Stomach smooth muscle (tissue), 2 donors: ENCODE measurements at regions not wholly inside any gene's neighbourhood (a gene's known extent, or its start where the extent isn't known, plus 50 kb on each side); places are given as distances from the start of the nearest gene placed in this dataset.
"Not testable (repeated sequence)": the region's sequence is repeated elsewhere in the genome, so short reads cannot be mapped to it uniquely, and the experiment has no call there.

Source experiments
- H3K27ac ChIP-seq: one replicate; pipeline ENCODE4 v1.7.0; 2013; ENCODE audit warnings: mild to moderate bottlenecking, low read length, inconsistent platforms
- H3K27me3 ChIP-seq, 2 donors: one replicate each; pipeline ENCODE4 v1.7.0; 2013; ENCODE audit warnings: low read length in 2 of 2; ENCODE audit not compliant: insufficient read depth in 2 of 2, control insufficient read depth in 1 of 2
- H3K36me3 ChIP-seq, 2 donors: one replicate each; pipeline ENCODE4 v1.7.0; 2013; ENCODE audit warnings: low read length in 2 of 2; ENCODE audit not compliant: control insufficient read depth in 2 of 2, insufficient read depth in 2 of 2
- H3K4me1 ChIP-seq: one replicate; pipeline ENCODE4 v1.7.0; 2013; ENCODE audit warnings: low read length; ENCODE audit not compliant: control insufficient read depth, insufficient read depth
- H3K4me3 ChIP-seq, 2 donors: one replicate each; pipeline ENCODE4 v1.7.0; 2013; ENCODE audit warnings: low read length in 2 of 2
- H3K9ac ChIP-seq, 2 donors: one replicate each; pipeline ENCODE4 v1.7.0; 2013; ENCODE audit warnings: low read length in 2 of 2, mild to moderate bottlenecking in 1 of 2
- H3K9me3 ChIP-seq, 2 donors: one replicate each; pipeline ENCODE4 v1.7.0; 2013; ENCODE audit warnings: low read length in 2 of 2; ENCODE audit not compliant: control insufficient read depth in 2 of 2
- donor health status: healthy.
- donor health status: Pancreatic carcinoma.

DNA sequence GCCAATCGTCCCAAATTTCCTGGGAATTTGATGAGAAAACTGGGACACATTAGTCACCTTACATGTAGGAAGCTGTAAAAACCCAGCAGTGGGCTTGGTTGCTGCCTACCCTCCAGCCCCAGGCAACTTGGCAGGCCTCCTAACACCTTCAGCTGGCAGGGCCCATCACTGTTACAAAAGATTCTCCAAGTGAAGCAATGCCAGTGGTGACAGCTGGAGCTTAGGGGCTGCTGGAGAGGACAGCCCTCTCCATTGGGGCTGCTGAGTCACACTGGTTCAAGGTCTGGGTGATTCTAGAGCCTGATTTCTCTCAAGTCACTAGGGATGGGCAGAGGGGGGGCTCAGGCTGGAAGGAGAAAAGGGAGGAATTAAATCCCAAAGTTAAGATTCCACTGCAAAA, 180.6 kb downstream of the COPRS start:
- no peaks in the 10 kb centered on the region for H3K4me1 ChIP-seq
- no peak overlapping the region for H3K4me3 ChIP-seq
- H3K9ac ChIP-seq, result no peak overlapping the region
- H3K27me3 ChIP-seq, result peaks cover 0 to 2% of the 10 kb centered on the region in 2 donors
- H3K9me3 ChIP-seq, result no peaks in the 10 kb centered on the region
- no peak overlapping the region for H3K27ac ChIP-seq
- H3K36me3 ChIP-seq, result no peaks in the 10 kb centered on the region

DNA sequence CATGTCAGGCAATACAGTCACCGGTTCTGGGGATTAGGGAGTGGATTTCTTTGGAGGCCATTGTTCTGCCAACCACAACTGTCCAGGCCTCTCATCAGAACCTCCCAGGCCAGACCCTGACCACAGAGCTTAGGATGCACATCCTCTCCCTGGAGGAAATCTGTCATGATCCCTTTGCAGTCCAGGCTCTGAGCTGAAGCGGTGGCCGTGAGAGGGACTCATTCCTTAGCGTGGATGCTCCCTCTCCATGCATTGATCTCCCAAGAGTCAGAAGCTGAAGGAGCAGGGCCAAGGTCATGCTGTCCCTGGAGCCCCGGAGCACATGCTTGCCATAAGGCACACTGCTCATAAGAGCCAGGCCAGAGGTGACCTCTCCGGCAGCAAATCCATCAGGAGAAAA, 181.4 kb downstream of the COPRS start:
- no peaks in the 10 kb centered on the region for H3K36me3 ChIP-seq
- H3K9ac ChIP-seq, result no peak overlapping the region
- H3K4me3 ChIP-seq, result no peak overlapping the region
- no peak overlapping the region for H3K27ac ChIP-seq
- no peaks in the 10 kb centered on the region for H3K9me3 ChIP-seq
- no peaks in the 10 kb centered on the region for H3K4me1 ChIP-seq
- peaks cover 0 to 4% of the 10 kb centered on the region in 2 donors for H3K27me3 ChIP-seq

DNA sequence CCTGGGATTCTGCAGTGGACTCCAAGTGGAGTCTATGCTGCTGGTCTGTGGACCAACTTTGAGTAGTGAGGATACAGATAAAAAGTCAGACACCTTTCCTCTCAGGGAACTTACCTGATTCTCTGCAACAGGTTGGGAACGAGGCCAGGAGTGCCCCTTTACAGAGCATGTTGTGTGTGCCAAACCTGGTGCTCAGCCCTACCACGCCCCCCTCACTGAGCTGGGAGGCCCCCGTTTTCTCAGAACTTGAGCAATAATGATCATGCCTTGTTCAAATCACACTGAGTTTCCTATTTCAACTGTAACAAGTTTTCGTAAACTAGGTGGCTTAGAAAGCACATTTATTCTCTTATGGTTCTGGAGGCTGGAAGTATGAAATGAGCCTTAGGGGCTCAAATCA, 182.0 kb downstream of the COPRS start:
- no peak overlapping the region for H3K4me3 ChIP-seq
- no peak overlapping the region for H3K9ac ChIP-seq
- H3K4me1 ChIP-seq, result peaks cover 4% of the 10 kb centered on the region
- peaks cover 0 to 4% of the 10 kb centered on the region in 2 donors for H3K27me3 ChIP-seq
- no peaks in the 10 kb centered on the region for H3K36me3 ChIP-seq
- no peak overlapping the region for H3K27ac ChIP-seq
- no peaks in the 10 kb centered on the region for H3K9me3 ChIP-seq

DNA sequence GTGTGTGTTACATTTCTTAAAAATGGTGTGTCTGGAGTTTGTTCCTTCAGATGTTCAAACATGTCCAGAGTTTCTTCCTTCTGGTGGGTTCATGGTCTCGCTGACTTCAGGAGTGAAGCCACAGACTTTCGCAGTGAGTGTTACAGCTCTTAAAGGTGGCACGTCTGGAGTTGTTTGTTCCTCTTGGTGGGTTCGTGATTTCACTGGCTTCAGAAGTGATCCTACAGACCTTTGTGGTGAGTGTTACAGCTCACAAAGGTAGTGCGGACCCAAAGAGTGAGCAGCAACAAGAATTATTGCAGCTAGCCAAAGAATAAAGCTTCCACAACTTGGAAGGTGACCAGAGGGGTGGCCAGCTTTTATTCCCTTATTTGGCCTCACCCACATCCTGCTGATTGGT, 183.7 kb downstream of the COPRS start:
- not testable (repeated sequence) for H3K27me3 ChIP-seq, H3K4me3 ChIP-seq, H3K9ac ChIP-seq, H3K27ac ChIP-seq, H3K4me1 ChIP-seq, H3K9me3 ChIP-seq, H3K36me3 ChIP-seq

DNA sequence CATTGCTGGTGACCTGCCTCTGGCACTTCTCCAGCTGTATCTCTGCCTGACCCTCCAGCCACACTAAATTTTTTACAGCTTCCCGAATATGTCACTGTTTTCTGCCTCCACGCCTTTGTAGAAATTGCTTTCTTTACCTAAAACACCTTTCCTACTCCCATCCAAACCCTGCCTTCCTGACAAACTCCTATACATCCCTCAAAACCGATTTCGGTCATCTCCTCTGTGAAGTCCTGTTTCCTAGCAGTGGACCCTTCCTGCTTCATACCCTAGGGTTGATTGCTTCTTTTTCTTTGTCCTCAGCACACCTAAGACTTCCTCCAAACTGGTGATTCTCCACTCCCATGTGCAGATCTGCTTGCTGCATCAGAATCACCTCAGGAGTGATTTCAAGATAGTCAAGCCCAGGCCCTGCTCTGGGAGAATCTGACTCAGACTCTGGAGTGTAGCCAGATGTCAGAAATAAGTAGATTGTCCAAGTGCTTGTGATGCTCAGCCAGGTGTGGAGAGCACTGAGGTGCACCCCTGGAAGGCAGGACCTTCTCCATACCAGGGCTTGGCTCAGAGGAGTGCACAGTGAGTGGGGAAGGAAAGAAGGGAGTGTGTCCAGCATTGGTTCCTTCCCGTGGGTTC, 184.2 kb downstream of the COPRS start:
- Histone ChIP-seq H3K27me3 (peaks cover 0 to 4% of the 10 kb centered on the region in 2 donors), H3K4me1 (peaks cover 4% of the 10 kb centered on the region), H3K27ac (no peak overlapping the region), H3K36me3 (no peaks in the 10 kb centered on the region), H3K9me3 (no peaks in the 10 kb centered on the region), H3K4me3 (no peak overlapping the region), H3K9ac (no peak overlapping the region)

DNA sequence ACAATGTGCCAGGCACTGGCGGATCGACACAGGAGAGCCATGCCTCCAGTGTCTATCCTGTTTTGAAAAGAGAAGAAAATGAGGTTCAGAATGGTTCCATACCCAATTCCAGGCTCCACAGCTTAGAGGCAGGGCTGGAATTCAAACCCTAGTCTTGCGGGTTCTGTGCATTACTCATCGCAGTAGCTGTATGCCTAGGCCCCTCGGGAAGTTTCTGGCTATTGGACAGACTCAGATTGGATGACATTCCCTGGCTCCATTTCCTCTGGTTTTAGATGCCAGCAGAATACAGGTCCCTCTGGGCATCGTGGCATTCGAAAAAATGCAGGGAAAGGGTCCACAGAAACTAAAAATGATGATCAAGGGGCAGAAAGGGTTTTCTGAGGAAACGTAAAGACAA, 184.7 kb downstream of the COPRS start:
- Histone ChIP-seq H3K9me3 (no peaks in the 10 kb centered on the region), H3K9ac (no peak overlapping the region), H3K27ac (no peak overlapping the region), H3K4me3 (no peak overlapping the region), H3K36me3 (no peaks in the 10 kb centered on the region), H3K4me1 (peaks cover 4% of the 10 kb centered on the region), H3K27me3 (peaks cover 0 to 4% of the 10 kb centered on the region in 2 donors)

DNA sequence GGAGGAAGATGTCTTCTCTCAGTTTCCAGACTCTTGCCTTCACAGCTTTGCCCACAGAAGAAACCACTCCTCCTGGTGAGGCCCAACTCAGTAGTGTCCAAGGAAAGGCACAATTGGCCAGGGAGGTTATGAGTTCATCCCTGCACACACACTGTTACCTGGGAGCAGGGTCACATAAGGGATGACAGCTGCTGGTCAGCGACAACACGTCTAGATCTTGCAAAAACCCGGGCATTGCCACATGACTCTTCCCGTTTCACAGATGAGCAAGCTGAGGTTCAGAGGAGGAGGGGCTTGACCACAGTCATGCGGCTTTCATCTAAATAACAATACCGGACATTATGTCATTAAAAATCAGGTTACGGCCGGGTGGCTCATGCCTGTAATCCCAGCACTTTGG, 186.0 kb downstream of the COPRS start:
- Histone ChIP-seq H3K9me3 (no peaks in the 10 kb centered on the region), H3K27ac (no peak overlapping the region), H3K4me1 (peaks cover 4% of the 10 kb centered on the region), H3K4me3 (no peak overlapping the region), H3K9ac (no peak overlapping the region), H3K36me3 (no peaks in the 10 kb centered on the region), H3K27me3 (peaks cover 0 to 2% of the 10 kb centered on the region in 2 donors)

DNA sequence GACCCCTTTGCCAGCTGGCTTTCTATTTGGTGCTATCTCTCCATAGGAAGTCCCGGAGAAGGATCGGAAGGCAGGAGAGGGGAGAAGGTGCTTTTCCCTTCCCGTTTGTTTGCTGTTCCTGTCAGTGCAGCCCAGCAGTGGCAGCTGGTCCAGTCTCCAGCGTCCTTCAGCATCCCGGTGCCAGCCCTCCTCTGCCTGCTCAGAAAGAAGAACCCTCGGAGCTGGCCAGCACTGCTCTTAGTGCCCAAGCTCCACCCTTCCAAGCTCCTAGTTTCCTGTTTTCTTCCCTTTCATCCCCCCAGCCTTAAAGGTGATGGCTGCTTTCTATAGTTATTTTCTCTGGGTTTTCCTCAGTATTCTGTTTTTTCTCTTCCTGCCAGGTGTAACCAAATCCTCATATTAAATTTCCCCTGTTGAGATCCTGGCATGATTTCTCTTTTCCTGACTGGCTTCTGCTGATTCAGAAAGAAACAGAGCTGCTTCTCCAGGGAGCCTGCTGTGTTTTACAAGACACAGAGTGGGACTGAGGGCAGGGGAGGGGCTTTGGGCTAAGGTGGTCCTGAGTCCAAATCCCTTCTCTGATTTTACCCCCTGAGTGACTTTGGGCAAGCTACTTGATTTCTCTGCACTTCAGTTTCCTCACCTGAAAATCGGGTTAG, 186.8 kb downstream of the COPRS start:
- no peaks in the 10 kb centered on the region for H3K9me3 ChIP-seq

DNA sequence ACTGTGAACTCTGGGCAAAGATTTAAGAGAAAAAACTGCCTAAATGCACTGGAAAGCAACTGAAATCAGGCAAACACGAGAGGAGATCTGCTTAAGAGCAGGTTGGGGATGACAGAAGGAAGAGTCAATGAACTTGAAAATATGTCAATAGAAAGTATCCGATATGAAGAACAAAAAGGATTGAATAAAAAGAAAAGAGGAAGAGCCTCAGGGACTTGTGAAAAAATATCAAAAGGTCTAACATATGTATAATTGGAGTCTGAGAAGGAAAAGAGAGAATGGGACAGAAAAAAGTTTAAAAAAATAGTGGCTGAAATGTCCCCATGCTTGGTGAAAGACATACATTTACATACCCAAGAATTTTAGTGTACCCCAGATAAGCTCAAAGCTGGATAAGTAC, 195.5 kb downstream of the COPRS start:
- H3K36me3 ChIP-seq, result no peaks in the 10 kb centered on the region
- no peak overlapping the region for H3K9ac ChIP-seq
- no peak overlapping the region for H3K4me3 ChIP-seq
- no peak overlapping the region for H3K27ac ChIP-seq
- H3K4me1 ChIP-seq, result peaks cover 4% of the 10 kb centered on the region
- H3K27me3 ChIP-seq, result no peaks in the 10 kb centered on the region
- H3K9me3 ChIP-seq, result peaks cover 10 to 11% of the 10 kb centered on the region in 2 donors

More for the DNA sequence above, 186.8 kb downstream of the COPRS start:
- no peak overlapping the region for H3K4me3 ChIP-seq
- peaks cover 4% of the 10 kb centered on the region for H3K4me1 ChIP-seq
- no peak overlapping the region for H3K9ac ChIP-seq
- peaks cover 0 to 2% of the 10 kb centered on the region in 2 donors for H3K27me3 ChIP-seq
- H3K36me3 ChIP-seq, result no peaks in the 10 kb centered on the region
- H3K27ac ChIP-seq, result no peak overlapping the region

DNA sequence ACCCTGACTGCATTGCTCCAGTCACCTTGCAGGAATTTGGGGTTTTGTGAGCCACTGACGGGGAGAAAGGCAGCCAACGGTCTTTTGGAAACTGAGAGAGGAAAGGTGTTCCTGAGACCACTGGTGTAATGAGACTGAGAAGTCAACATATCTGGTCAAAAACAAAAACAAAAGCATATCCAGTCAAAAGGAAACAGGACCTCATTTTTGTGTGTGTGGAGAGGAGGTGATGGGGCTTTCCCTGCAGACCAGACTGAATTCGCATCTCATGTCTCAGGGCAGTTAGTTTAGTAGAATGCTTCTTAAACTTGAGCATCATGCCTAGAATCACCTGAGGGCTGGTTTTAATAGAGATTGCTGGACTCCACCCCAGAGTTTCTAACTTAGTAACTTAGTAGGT, 198.4 kb downstream of the COPRS start:
- H3K36me3 ChIP-seq, result no peaks in the 10 kb centered on the region
- H3K9ac ChIP-seq, result no peak overlapping the region
- no peak overlapping the region for H3K27ac ChIP-seq
- H3K27me3 ChIP-seq, result no peaks in the 10 kb centered on the region
- no peak overlapping the region for H3K4me3 ChIP-seq
- H3K9me3 ChIP-seq, result peaks cover 10 to 11% of the 10 kb centered on the region in 2 donors
- peaks cover 4% of the 10 kb centered on the region for H3K4me1 ChIP-seq

DNA sequence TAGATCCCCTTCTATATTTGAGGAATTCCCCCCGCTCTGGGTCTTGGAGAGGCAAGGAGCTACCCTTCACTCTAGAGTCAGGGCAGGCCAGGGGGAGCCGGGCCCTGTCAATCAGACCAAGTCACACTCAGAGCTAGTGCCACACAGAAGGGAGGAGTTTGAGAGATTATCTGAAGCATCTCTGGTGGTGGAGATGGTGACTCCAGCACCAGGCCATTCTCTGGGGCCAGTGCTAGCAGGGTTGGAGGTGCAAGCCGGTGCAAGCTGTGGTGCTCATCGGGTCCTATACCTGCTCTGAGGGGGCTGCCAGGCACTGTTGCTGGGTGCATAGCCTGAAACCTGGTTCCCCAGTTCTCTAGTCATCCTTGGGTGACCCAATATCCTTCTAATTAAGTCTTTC, 201.2 kb downstream of the COPRS start:
- no peak overlapping the region for H3K9ac ChIP-seq
- peaks cover 7% of the 10 kb centered on the region for H3K4me1 ChIP-seq
- no peak overlapping the region for H3K4me3 ChIP-seq
- peaks cover 4 to 7% of the 10 kb centered on the region in 2 donors for H3K9me3 ChIP-seq
- no peaks in the 10 kb centered on the region for H3K36me3 ChIP-seq
- no peaks in the 10 kb centered on the region for H3K27me3 ChIP-seq
- H3K27ac ChIP-seq, result no peak overlapping the region
